Mammary epithelial cell (primary cell): ENCODE measurements at regions not wholly inside any gene's neighbourhood (a gene's known extent, or its start where the extent isn't known, plus 50 kb on each side); places are given as distances from the start of the nearest gene placed in this dataset.

Experiments
- CTCF ChIP-seq, 2 donors: IDR thresholded peaks in 1 of 2; conservative IDR thresholded peaks in 1 of 2; 2 replicates each; pipeline ENCODE4 v1.5.1; 2011 to 2012; ENCODE audit warnings: inconsistent platforms in 2 of 2, low read length in 2 of 2, mild to moderate bottlenecking in 2 of 2, control low read depth in 1 of 2, low read depth in 1 of 2; ENCODE audit not compliant: insufficient read depth in 1 of 2; ENCODE audit errors: extremely low read depth in 1 of 2
- EZH2 ChIP-seq: IDR thresholded peaks from 2 replicates; pipeline ENCODE4 v1.6.1; 2012; ENCODE audit warnings: low read length, inconsistent platforms, borderline replicate concordance

GRCh38 chr6:65803186-65803585, 96.2 kb upstream of the EYS start:
- TF ChIP-seq CTCF (conservative IDR thresholded peaks at IDR 0.05 in 1 of 2, IDR thresholded peaks at IDR 0.05 in 1 of 2; ENCODE audit: extremely low read depth in 1 of 2, insufficient read depth in 1 of 2, low read depth in 1 of 2, low read length in 2 of 2) (no peak), EZH2 (no peak)
